Thoracic aorta (tissue), 2 donors: ENCODE measurements at regions not wholly inside any gene's neighbourhood (a gene's known extent, or its start where the extent isn't known, plus 50 kb on each side); places are given as distances from the start of the nearest gene placed in this dataset.

Experiments
- ATAC-seq: fragments of 150-250 bp; one replicate; pipeline ENCODE4 v1.8.0; 2017; ENCODE audit warnings: low read depth; ENCODE audit not compliant: insufficient number of reproducible peaks, low FRiP score
- DNase-seq: peaks from one replicate; pipeline ENCODE4 v3.0.0-alpha.2; 2020; ENCODE audit warnings: low spot score
- H3K27ac ChIP-seq, 2 donors: fragments of 200-600 bp; sonication (generic); 1 replicate in 1 of 2; 2 replicates in 1 of 2; pipeline ENCODE4 v1.5.1; 2016; ENCODE audit warnings: mild to moderate bottlenecking in 2 of 2, moderate library complexity in 2 of 2
- H3K27me3 ChIP-seq: fragments of 200-600 bp; sonication (generic); replicated peaks from 2 replicates; pipeline ENCODE4 v1.6.0; 2016; ENCODE audit warnings: mild to moderate bottlenecking; ENCODE audit not compliant: insufficient read depth
- H3K36me3 ChIP-seq: fragments of 200-600 bp; sonication (generic); one replicate; pipeline ENCODE4 v1.5.1; 2016
- H3K4me1 ChIP-seq, 2 donors: fragments of 200-600 bp; sonication (generic); 1 replicate in 1 of 2; 2 replicates in 1 of 2; pipeline versions ENCODE4 v1.5.1 to v1.6.0; 2016; ENCODE audit warnings: low read depth in 2 of 2, mild to moderate bottlenecking in 1 of 2; ENCODE audit not compliant: control insufficient read depth in 1 of 2
- H3K4me3 ChIP-seq: fragments of 200-600 bp; sonication (generic); 2 replicates; pipeline ENCODE4 v1.5.1; 2016; ENCODE audit warnings: mild to moderate bottlenecking
- H3K9me3 ChIP-seq: fragments of 200-600 bp; sonication (generic); 2 replicates; pipeline ENCODE4 v1.5.1; 2016
- TF ChIP-seq, protein P1 (sequence below): fragments of 200-600 bp; sonication (generic); IDR thresholded peaks from one replicate; pipeline ENCODE4 v1.5.1; 2019; ENCODE audit warnings: antibody characterized with exemption

DNA sequence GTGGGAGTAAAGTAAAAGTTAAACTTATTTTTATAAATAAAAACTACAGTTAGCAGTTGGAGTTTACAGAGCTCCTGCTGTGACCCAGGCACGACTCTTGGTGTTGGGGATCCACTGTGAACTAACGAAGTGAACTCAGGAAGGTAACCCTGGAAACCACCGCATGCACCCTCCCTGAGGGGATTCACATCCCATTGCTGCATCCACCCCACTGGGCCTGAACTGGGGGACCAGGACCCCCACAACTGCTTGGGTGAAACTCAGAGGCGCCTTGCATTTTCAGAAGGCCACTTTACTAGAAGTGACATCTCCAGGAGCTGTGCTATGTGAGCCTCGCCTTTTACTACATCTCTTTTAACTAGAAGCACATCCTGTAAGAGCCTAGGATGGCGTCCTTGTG is 166.4 kb downstream of the TEX29 start:
- Histone ChIP-seq H3K9me3 (peaks cover 12% of the 10 kb centered on the region), H3K27me3 (no peaks in the 10 kb centered on the region), H3K4me3 (no peak overlapping the region), H3K4me1 (no peaks in the 10 kb centered on the region), H3K36me3 (no peaks in the 10 kb centered on the region), H3K27ac (no peak overlapping the region)
- DNase-seq = no peak
- TF ChIP-seq, protein P1, sequence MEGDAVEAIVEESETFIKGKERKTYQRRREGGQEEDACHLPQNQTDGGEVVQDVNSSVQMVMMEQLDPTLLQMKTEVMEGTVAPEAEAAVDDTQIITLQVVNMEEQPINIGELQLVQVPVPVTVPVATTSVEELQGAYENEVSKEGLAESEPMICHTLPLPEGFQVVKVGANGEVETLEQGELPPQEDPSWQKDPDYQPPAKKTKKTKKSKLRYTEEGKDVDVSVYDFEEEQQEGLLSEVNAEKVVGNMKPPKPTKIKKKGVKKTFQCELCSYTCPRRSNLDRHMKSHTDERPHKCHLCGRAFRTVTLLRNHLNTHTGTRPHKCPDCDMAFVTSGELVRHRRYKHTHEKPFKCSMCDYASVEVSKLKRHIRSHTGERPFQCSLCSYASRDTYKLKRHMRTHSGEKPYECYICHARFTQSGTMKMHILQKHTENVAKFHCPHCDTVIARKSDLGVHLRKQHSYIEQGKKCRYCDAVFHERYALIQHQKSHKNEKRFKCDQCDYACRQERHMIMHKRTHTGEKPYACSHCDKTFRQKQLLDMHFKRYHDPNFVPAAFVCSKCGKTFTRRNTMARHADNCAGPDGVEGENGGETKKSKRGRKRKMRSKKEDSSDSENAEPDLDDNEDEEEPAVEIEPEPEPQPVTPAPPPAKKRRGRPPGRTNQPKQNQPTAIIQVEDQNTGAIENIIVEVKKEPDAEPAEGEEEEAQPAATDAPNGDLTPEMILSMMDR = no peak
- ATAC-seq = no peak

DNA sequence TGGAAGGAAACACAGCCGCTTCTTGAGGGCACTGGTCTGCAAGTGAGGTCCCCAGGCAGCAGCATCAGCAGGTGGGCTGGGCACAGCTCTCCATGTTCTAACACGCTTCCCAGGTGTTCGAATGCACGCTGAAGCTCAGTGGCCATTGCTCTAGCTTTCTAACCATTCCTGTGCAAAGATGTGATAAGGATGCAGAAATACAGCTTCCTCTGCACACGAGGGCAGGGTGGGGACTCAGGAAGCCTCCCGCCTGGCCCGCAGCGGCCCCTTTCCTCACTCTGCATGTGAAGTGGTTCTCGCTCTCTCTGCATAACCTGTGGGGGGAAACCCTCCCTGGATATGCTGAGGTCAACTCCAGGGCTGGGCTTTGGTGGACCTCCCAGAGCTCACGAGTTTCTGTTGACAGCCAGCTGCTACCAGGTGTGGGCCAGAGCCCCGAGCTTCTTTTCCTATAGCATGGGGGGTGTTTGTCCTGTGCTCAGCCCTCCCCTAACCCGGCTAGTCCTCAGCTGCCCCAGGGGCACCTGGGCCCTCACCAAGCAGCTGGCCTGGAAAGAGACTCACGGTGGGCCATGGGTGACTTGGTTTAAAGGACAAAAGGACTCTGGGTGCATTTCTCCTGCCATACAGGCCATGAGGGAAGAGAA is 168.2 kb downstream of the TEX29 start:
- Histone ChIP-seq H3K36me3 (no peaks in the 10 kb centered on the region), H3K27me3 (no peaks in the 10 kb centered on the region), H3K27ac (no peak overlapping the region), H3K4me1 (no peaks in the 10 kb centered on the region), H3K4me3 (no peak overlapping the region), H3K9me3 (peaks cover 12% of the 10 kb centered on the region)
- TF ChIP-seq, protein P1 = no peak
- ATAC-seq = no peak
- DNase-seq = no peak

- Histone ChIP-seq H3K27me3 (no peaks in the 10 kb centered on the region), H3K4me3 (no peak overlapping the region), H3K27ac (no peak overlapping the region), H3K36me3 (no peaks in the 10 kb centered on the region), H3K4me1 (no peaks in the 10 kb centered on the region), H3K9me3 (peaks cover 12% of the 10 kb centered on the region)
- no peak for DNase-seq
- TF ChIP-seq, protein P1 = no peak
- ATAC-seq = no peak
Measured at GRCh38 chr13:111489301-111489700, 168.9 kb downstream of the TEX29 start.

DNA sequence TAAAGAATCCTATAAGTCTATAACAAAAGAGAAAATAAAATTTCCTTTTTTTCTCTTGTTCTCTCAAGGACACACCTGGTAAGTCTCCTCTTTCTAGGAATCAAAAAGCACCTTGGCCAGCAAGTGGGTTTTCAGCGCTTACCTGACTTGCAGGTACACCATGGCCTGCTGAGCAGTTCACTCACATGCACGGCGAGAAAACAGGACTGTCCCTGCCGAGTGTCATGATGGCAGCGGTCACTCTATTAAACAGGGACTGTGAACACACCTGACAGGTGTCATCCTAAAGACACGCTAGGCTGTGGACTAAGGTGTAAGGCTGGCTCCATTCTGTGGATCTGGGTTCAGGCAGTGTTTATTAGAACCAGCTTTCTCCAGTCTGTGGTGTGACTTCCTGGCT is 170.2 kb downstream of the TEX29 start:
- no peak overlapping the region for H3K4me3 ChIP-seq
- H3K4me1 ChIP-seq = no peaks in the 10 kb centered on the region
- TF ChIP-seq, protein P1 = no peak
- DNase-seq = no peak
- H3K36me3 ChIP-seq = no peaks in the 10 kb centered on the region
- no peak for ATAC-seq
- no peaks in the 10 kb centered on the region for H3K27me3 ChIP-seq
- H3K9me3 ChIP-seq = peaks cover 12% of the 10 kb centered on the region
- no peak overlapping the region for H3K27ac ChIP-seq

DNA sequence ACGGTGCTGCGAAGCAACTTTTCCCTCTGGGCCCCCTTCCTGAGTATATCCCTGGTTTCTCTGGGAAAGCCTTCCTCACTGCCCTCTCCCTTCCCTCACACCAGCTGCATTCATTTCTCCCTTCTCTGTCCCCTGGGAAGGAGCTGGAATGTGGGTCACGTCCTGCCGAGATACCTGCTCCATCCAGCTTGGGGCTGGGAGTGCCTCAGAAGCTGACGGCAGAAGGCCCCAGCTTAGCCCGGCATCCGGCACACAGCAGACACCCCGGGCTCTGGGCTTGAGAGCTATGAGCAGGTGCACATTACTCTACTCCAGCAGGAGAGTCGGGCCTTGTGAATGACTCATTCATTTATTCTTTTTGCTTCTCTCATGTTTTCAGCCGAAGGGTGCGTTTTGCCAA is 170.6 kb downstream of the TEX29 start:
- Histone ChIP-seq H3K27ac (no peak overlapping the region), H3K36me3 (no peaks in the 10 kb centered on the region), H3K4me1 (no peaks in the 10 kb centered on the region), H3K27me3 (no peaks in the 10 kb centered on the region), H3K4me3 (no peak overlapping the region), H3K9me3 (peaks cover 12% of the 10 kb centered on the region)
- no peak for DNase-seq
- no peak for ATAC-seq
- TF ChIP-seq, protein P1 = no peak
